Erythroblast (primary cell): ENCODE measurements at regions not wholly inside any gene's neighbourhood (a gene's known extent, or its start where the extent isn't known, plus 50 kb on each side); places are given as distances from the start of the nearest gene placed in this dataset.

Source experiments
- GATA1 ChIP-seq: IDR thresholded peaks from 2 replicates; pipeline ENCODE4 v1.6.1; 2011; ENCODE audit warnings: low read depth, mild to moderate bottlenecking, control low read depth, low read length, moderate library complexity
- POLR2A ChIP-seq: IDR thresholded peaks from 2 replicates; pipeline ENCODE4 v1.6.1; 2011; ENCODE audit warnings: mild to moderate bottlenecking, low read length

GRCh38 chr4:176879380-176880116 is 86.8 kb upstream of the VEGFC start:
- no peak for TF ChIP-seq POLR2A
- TF ChIP-seq GATA1, result no peak
